GM19372 (cell line): ENCODE measurements at regions not wholly inside any gene's neighbourhood (a gene's known extent, or its start where the extent isn't known, plus 50 kb on each side); places are given as distances from the start of the nearest gene placed in this dataset.
"Not testable (repeated sequence)": the region's sequence is repeated elsewhere in the genome, so short reads cannot be mapped to it uniquely, and the experiment has no call there.

Experiments used
- ATAC-seq: cut with Tn5 transposase; IDR thresholded peaks from one replicate; pipeline ENCODE4 v1.9.1; 2021; ENCODE audit warnings: mild to moderate bottlenecking, low read depth, moderate library complexity; ENCODE audit not compliant: unreplicated experiment

GRCh38 chr10:31173752-31174151 lies 142.1 kb upstream of the ZNF438 start:
- no peak for ATAC-seq

- ATAC-seq, result no peak
Observed at GRCh38 chr10:31179091-31179680, 139.8 kb upstream of the ZEB1 start.

- no peak for ATAC-seq
Observed at GRCh38 chr10:31186225-31187000, 132.6 kb upstream of the ZEB1 start.

- ATAC-seq, result no peak
Observed at GRCh38 chr10:31187182-31187581, 131.8 kb upstream of the ZEB1 start.

GRCh38 chr10:31187607-31188210 lies 131.3 kb upstream of the ZEB1 start:
- ATAC-seq, result no peak

- ATAC-seq, result no peak
Observed at GRCh38 chr10:31188792-31189406, 130.1 kb upstream of the ZEB1 start.

- no peak for ATAC-seq
Observed at GRCh38 chr10:31190488-31190887, 128.5 kb upstream of the ZEB1 start.

GRCh38 chr10:31192475-31192874 lies 126.5 kb upstream of the ZEB1 start:
- ATAC-seq, result no peak

- no peak for ATAC-seq
Observed at GRCh38 chr10:31194986-31195385, 124.0 kb upstream of the ZEB1 start.

- no peak for ATAC-seq
Observed at GRCh38 chr10:31197886-31198285, 121.1 kb upstream of the ZEB1 start.

- ATAC-seq, result no peak
Observed at GRCh38 chr10:31204090-31204489, 114.9 kb upstream of the ZEB1 start.

GRCh38 chr10:31207636-31208035 lies 111.4 kb upstream of the ZEB1 start:
- no peak for ATAC-seq

- no peak for ATAC-seq
Observed at GRCh38 chr10:31209478-31209877, 109.5 kb upstream of the ZEB1 start.

- ATAC-seq, result no peak
Observed at GRCh38 chr10:31210190-31210589, 108.8 kb upstream of the ZEB1 start.

GRCh38 chr10:31213959-31214358 lies 105.1 kb upstream of the ZEB1 start:
- no peak for ATAC-seq

GRCh38 chr10:31215052-31215451 lies 104.0 kb upstream of the ZEB1 start:
- no peak for ATAC-seq

- no peak for ATAC-seq
Observed at GRCh38 chr10:31219306-31219705, 99.7 kb upstream of the ZEB1 start.

GRCh38 chr10:31228780-31229179 lies 90.2 kb upstream of the ZEB1 start:
- not testable (repeated sequence) for ATAC-seq

GRCh38 chr10:31239961-31240360 lies 79.1 kb upstream of the ZEB1 start:
- no peak for ATAC-seq

- ATAC-seq, result no peak
Observed at GRCh38 chr10:31242902-31243301, 76.1 kb upstream of the ZEB1 start.

GRCh38 chr10:31251118-31251517 lies 67.9 kb upstream of the ZEB1 start:
- ATAC-seq, result not testable (repeated sequence)
